ENCODE measurements at regions not wholly inside any gene's neighbourhood (a gene's known extent, or its start where the extent isn't known, plus 50 kb on each side); places are given as distances from the start of the nearest gene placed in this dataset.

DNA sequence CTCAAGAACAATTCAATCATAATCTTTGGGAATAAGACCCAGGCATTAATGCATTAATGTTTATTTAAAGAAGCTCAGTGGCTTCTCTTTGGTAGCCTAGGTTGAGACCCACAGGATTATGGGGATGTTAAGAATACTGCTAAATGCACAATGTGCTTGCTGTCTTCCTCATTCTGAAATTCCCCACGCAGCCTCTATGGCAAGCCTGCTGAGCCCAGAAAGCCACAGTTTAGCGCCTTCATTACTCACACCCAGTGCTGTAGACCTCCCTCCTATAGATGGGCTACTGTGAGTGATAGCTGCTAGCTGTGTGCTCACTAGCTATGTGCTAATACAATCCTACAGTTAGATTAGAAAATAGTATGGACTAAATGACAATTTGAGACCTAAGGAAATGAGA, 90.6 kb downstream of the TNFSF13B start:
- POLR2A ChIA-PET = no interaction called here
- H3K4me1 Mint-ChIP-seq = no peaks in the 10 kb centered on the region
- peaks cover 9% of the 10 kb centered on the region for H3K27me3 Mint-ChIP-seq
- H3K27ac Mint-ChIP-seq = no peak overlapping the region
- H3K4me3 Mint-ChIP-seq = no peak overlapping the region
- no peaks in the 10 kb centered on the region for H3K36me3 Mint-ChIP-seq
- H3K9me3 Mint-ChIP-seq = no peaks in the 10 kb centered on the region
- DNase-seq (no peak), ATAC-seq (ENCODE audit: low read depth) (no peak)

DNA sequence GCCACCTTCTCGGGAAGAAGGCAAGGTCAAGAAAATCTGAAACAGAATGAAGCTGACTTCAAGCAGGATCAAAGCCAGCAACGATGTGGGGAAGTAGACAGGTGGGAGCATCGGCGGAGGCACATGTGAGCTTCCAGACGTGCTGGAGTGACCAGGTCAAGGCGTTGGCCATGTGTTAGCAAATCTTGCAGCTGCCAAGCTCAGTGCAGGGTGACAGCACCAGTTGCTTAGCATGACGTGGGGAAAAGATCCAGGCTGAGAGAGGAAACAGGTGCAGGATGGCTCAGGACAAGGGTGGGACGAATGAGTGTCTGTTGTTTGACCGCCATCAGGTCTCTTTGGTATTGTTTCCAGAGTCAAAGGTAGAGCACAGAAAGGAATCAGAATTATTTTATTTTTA, 92.3 kb downstream of the TNFSF13B start:
- Mint-ChIP-seq H3K4me1 (no peaks in the 10 kb centered on the region), H3K27ac (no peak overlapping the region), H3K27me3 (peaks cover 9% of the 10 kb centered on the region), H3K4me3 (no peak overlapping the region), H3K9me3 (no peaks in the 10 kb centered on the region), H3K36me3 (no peaks in the 10 kb centered on the region)
- ATAC-seq (ENCODE audit: low read depth) (no peak), DNase-seq (no peak)
- POLR2A ChIA-PET = no interaction called here

DNA sequence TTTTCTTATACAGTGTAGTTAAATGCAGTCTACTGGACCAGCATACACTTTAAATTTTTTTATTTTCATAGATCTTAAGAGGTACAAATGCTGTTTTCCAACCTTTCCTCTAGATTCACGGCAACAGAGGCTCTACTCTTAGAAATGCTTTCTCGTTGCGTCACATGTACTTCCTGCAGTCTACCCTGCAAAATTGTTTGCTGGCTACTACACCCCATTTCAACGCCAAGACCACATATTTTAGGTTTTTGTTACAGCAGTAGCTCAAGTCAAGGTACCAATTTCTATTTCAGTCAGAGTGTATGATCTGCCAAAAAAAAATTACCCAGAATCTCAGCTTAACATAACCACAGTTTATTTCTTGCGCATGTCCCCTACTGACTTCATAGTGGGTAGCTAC, 94.1 kb downstream of the TNFSF13B start:
- H3K27me3 Mint-ChIP-seq = peaks cover 9% of the 10 kb centered on the region
- no peaks in the 10 kb centered on the region for H3K36me3 Mint-ChIP-seq
- no peak for DNase-seq
- no peak overlapping the region for H3K27ac Mint-ChIP-seq
- H3K4me3 Mint-ChIP-seq = no peak overlapping the region
- no peaks in the 10 kb centered on the region for H3K4me1 Mint-ChIP-seq
- ATAC-seq (ENCODE audit: low read depth) = no peak
- no peaks in the 10 kb centered on the region for H3K9me3 Mint-ChIP-seq
- POLR2A ChIA-PET = no interaction called here

DNA sequence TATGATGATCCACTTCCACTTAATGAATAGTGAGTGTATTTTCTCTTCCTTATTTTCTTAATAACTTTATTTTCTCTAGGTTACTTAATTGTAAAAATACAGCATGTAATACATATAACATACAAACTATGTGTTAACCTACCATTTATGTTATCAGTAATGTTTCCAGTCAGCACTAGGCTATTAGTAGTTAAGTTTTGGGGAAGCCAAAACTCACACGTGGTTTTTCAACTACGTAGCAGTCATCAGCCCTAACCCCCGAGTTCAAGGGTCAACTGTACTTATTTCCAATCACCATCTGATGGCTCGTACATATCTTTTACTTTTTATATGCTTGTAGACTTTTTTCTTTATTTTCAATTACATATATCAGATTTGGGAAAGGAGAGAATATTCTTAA, 95.7 kb downstream of the TNFSF13B start:
- POLR2A ChIA-PET = no interaction called here
- Mint-ChIP-seq H3K9me3 (no peaks in the 10 kb centered on the region), H3K4me1 (no peaks in the 10 kb centered on the region), H3K27me3 (peaks cover 9% of the 10 kb centered on the region), H3K4me3 (no peak overlapping the region), H3K36me3 (no peaks in the 10 kb centered on the region), H3K27ac (no peak overlapping the region)
- ATAC-seq (ENCODE audit: low read depth) = no peak
- no peak for DNase-seq

DNA sequence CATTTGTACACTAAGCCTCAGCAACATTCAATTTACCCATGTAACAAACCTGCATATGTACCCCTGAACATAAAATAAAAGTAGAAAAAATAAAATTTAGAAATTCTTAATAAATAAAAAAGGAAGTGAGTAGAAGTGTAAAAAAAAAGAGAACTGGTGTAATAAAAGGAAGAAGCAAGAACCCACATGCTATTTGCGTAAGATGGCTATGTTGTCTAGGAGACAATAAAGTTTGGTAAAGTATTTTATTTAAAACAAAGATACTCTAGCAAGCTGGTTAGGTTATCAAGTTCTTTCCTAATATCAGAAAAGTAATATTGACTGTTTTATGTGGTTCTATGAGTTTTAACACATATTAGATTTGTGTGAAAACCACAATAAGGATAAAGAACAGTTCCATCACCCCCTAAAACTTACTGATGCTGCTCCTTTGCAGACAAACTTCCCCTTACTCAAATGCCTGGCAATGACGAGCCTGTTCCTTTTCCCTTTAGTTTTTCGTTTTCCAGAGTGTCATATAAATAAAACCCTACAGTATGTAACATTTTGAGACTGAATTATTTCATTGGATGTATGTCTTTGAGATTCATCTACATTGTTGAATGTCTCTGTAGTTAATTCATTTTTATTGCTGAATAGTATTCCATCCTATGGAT, 98.9 kb downstream of the TNFSF13B start:
- Mint-ChIP-seq H3K27me3 (peaks cover 4% of the 10 kb centered on the region), H3K27ac (no peak overlapping the region), H3K36me3 (no peaks in the 10 kb centered on the region), H3K4me1 (no peaks in the 10 kb centered on the region), H3K9me3 (no peaks in the 10 kb centered on the region), H3K4me3 (no peak overlapping the region)
- POLR2A ChIA-PET = no interaction called here
- DNase-seq = no peak
- ATAC-seq (ENCODE audit: low read depth) = no peak

DNA sequence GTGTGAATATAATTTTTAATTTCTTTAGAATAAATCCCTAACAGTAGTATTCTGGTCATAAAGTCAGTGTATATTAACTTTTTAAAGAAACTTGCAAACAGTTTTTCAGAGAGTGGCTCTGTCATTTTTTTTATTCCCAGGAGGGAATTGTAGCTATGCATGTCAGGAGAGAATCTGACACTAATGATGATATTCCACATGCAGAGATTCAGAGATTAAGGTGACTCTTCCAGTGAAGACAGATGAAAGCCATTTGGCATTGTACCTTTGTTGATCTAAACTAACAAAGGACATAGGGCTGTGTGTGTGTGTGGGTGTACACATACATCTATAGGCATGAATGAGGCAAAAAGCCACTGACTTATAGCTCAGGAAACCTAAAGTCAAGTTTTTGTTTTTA, 99.9 kb downstream of the TNFSF13B start:
- Mint-ChIP-seq H3K4me1 (no peaks in the 10 kb centered on the region), H3K27me3 (peaks cover 2% of the 10 kb centered on the region), H3K9me3 (no peaks in the 10 kb centered on the region), H3K4me3 (no peak overlapping the region), H3K36me3 (no peaks in the 10 kb centered on the region), H3K27ac (no peak overlapping the region)
- POLR2A ChIA-PET = no interaction called here
- DNase-seq (no peak), ATAC-seq (ENCODE audit: low read depth) (no peak)

DNA sequence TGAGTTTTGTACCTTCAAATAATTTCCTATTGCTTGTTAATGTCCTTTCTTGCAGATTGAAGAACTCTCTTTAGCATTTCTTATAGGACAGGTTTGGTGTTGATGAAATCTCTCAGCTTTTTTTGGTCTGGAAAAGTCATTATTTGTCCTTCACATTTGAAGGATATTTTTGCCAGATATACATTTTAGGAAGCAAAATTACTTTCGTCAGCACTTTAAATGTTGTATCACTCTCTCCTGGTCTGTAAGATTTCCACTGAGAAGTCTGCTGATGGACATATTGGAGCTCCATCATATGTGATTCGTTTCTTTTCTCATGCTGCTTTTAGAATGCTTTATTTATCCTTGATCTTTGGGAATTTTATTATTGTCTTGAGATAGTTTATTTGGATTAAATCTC, 105.5 kb downstream of the TNFSF13B start:
- ATAC-seq (ENCODE audit: low read depth) (no peak), DNase-seq (no peak)
- Mint-ChIP-seq H3K9me3 (no peaks in the 10 kb centered on the region), H3K4me3 (no peak overlapping the region), H3K4me1 (no peaks in the 10 kb centered on the region), H3K27ac (no peak overlapping the region), H3K36me3 (no peaks in the 10 kb centered on the region), H3K27me3 (peaks cover 2% of the 10 kb centered on the region)
- POLR2A ChIA-PET = no interaction called here

DNA sequence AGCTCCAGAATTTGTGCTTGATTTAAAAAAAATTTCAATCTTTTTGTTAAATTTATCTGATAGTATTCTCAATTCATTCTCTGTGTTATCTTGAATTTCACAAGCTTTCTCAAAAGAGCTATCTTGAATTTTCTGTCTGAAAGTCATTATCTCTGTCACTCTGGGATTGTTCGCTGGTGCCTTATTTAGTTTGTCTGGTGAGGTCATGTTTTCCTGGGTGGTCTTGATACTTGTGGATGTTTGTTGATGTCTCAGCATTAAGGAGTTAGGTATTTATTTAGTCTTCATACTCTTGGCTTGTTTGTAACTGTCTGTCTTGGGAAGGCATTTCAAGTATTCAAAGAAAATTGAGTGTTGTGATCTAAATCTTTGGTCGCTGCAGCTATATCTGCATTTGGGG, 106.3 kb downstream of the TNFSF13B start:
- Mint-ChIP-seq H3K36me3 (no peaks in the 10 kb centered on the region), H3K4me3 (no peak overlapping the region), H3K27ac (no peak overlapping the region), H3K27me3 (peaks cover 2% of the 10 kb centered on the region), H3K9me3 (no peaks in the 10 kb centered on the region), H3K4me1 (no peaks in the 10 kb centered on the region)
- POLR2A ChIA-PET = no interaction called here
- no peak for DNase-seq
- ATAC-seq (ENCODE audit: low read depth) = no peak

DNA sequence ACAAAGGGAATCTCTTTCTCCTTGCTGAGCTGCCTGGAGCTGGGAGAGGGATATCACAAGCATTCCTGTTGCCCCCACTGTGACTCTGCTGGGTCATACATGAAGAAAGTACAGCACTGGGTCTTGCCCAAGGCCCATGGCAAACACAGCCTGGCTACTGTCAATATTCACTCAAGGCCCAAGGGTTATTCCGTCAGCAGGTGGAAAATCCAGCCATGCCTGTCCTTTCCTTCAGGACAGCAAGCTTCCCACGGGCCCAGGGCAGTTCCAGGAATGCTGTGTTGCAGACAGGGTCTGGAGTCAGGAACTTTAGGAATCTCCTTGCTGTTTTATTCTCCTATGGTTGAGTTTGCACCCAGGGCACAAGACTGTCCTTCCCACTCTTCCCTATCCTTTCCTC, 106.8 kb downstream of the TNFSF13B start:
- ATAC-seq (ENCODE audit: low read depth) = no peak
- POLR2A ChIA-PET = no interaction called here
- no peaks in the 10 kb centered on the region for H3K36me3 Mint-ChIP-seq
- no peak overlapping the region for H3K4me3 Mint-ChIP-seq
- no peaks in the 10 kb centered on the region for H3K9me3 Mint-ChIP-seq
- H3K27ac Mint-ChIP-seq = no peak overlapping the region
- H3K4me1 Mint-ChIP-seq = no peaks in the 10 kb centered on the region
- no peak for DNase-seq
- H3K27me3 Mint-ChIP-seq = peaks cover 2% of the 10 kb centered on the region

DNA sequence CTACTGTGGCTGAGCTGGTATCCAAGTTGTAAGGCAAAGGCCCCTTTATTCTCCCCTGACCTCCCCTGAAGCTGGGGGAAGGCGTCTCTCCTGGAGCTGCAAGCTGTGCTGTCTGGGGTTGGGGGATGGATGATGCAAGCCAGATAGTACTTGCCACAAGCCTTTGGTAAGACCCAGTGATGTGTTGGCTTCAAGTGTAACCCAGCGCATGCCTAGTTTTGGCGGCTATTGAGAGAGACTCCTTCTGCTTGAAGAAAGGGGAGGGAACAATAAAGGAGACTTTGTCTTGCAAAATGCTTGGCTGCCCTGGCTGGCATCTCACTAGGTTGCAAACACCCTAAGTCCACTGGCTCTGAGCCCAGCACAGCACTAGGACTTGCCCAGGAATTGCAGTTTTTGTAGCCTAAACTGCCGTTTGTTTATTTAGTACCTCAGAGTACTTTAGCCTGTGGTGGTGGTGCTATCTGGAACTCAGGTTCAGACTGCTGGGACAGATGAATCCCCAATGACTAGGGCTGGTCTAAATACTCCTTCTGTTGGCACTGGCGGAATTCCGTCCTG, 108.2 kb downstream of the TNFSF13B start:
- DNase-seq (no peak), ATAC-seq (ENCODE audit: low read depth) (no peak)
- Mint-ChIP-seq H3K27ac (no peak overlapping the region), H3K27me3 (peaks cover 2% of the 10 kb centered on the region), H3K4me1 (no peaks in the 10 kb centered on the region), H3K4me3 (no peak overlapping the region), H3K9me3 (no peaks in the 10 kb centered on the region), H3K36me3 (no peaks in the 10 kb centered on the region)
- POLR2A ChIA-PET = no interaction called here

DNA sequence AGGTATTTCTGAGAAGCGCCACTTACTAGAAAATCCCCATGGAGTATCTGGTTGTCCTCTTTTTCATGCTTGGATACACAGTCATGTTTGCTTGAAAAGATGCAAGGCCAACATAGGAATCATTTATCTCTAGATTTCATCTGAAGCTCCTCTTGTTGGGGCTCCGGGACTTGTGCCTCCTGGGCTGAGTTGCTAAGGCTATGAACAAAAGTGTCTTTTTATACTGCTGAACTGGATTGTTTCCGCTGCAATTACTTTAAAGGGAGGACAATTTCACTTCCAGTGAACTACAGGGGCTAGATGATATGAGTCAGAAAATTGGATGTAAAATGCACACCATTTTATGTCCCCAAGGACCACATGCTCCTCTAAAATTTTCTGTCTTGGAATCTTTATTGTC, 114.1 kb downstream of the TNFSF13B start:
- POLR2A ChIA-PET = no interaction called here
- no peak overlapping the region for H3K27ac Mint-ChIP-seq

DNA sequence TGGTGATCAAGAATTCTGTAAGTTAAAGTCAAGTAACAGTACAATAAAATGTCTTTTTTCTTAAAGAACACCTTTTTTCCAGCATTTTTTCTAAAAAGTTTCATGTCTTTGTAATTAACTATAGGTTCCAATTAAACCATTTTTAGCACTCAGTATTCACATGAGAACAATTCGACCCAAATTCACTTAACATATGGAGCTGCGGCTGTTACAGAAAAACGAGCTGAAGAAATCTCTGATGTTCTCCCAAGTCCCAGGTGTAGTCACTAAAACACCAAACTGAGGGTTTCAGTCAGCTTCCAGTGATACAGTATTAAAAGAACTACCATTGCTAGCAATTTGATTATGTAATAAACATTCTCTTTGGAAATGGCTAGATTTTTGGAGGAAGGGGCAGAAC, 117.6 kb downstream of the TNFSF13B start:
- Mint-ChIP-seq H3K9me3 (no peaks in the 10 kb centered on the region), H3K4me3 (no peak overlapping the region), H3K27me3 (no peaks in the 10 kb centered on the region), H3K27ac (no peak overlapping the region), H3K4me1 (no peaks in the 10 kb centered on the region), H3K36me3 (no peaks in the 10 kb centered on the region)
- ATAC-seq (ENCODE audit: low read depth) (no peak), DNase-seq (no peak)
- POLR2A ChIA-PET = no interaction called here

More for the DNA sequence above, 114.1 kb downstream of the TNFSF13B start:
- no peak overlapping the region for H3K4me3 Mint-ChIP-seq
- H3K9me3 Mint-ChIP-seq = no peaks in the 10 kb centered on the region
- H3K36me3 Mint-ChIP-seq = no peaks in the 10 kb centered on the region
- no peaks in the 10 kb centered on the region for H3K4me1 Mint-ChIP-seq
- no peak for ATAC-seq (ENCODE audit: low read depth)
- no peak for DNase-seq
- H3K27me3 Mint-ChIP-seq = no peaks in the 10 kb centered on the region

DNA sequence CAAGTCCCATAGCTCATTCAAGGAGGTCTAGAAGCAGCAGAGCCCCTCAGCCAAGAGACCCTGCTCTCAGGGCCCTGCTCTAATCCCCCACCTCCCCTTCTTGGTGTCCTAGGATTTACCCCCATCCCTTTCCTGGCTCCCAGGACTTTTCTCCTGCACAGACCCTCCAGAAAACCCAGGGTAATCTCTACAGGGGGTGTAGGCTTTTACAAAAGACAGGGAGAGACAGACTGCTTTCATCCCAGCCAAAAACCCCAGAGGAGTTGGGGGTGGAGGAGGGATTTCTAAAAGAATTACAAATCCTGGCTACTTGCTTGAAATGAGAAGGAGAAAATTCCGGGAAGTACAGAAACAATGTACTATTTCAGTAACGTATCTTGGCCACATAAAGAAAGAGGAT, 133.3 kb downstream of the TNFSF13B start:
- Mint-ChIP-seq H3K9me3 (peaks cover 2% of the 10 kb centered on the region), H3K27ac (no peak overlapping the region)

DNA sequence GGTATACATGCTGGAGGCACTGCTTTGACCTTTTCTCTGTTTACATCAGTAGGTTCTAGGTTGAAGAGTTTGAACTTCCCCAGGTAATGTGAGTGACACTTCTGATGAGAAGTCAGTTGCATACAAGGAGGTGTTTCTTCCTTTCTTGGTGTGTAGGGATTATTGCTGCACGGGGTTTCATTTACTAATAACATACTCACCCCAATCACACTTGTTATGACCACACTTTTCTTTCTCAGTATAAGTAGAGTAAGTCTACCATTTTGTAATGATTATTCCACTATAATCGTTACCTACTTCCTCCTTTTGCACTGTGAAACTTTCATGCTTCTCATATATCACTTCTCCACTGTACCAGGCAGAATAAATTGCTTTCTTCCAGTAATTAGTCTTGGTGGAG, 138.0 kb downstream of the TNFSF13B start:
- Mint-ChIP-seq H3K27ac (no peak overlapping the region), H3K4me3 (no peak overlapping the region), H3K4me1 (peaks cover 4% of the 10 kb centered on the region), H3K36me3 (no peaks in the 10 kb centered on the region), H3K27me3 (no peaks in the 10 kb centered on the region), H3K9me3 (peaks cover 2% of the 10 kb centered on the region)
- DNase-seq = no peak
- POLR2A ChIA-PET = no interaction called here
- ATAC-seq (ENCODE audit: low read depth) = no peak

More for the DNA sequence above, 133.3 kb downstream of the TNFSF13B start:
- Mint-ChIP-seq H3K4me1 (no peaks in the 10 kb centered on the region), H3K4me3 (no peak overlapping the region), H3K36me3 (no peaks in the 10 kb centered on the region), H3K27me3 (no peaks in the 10 kb centered on the region)
- DNase-seq (no peak), ATAC-seq (ENCODE audit: low read depth) (no peak)
- POLR2A ChIA-PET = no interaction called here

DNA sequence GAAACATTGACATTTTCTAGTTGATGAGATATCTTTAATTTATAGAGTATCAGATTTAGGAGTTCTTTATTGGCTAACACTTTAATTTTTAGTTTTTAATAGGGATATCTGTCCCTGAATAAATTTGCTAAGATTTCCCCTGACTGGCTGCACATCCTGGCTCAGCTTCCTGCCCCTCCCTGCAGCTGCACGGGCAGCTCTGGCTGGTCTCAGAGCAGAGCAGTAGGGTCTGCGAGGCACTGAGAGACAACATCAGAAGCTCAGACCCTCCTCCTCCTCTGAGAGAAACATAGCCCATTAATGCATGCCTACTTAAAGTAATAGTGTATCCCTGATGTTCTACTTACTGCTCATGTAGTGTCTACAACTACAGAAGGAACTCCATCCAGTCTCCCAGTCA, 139.2 kb downstream of the TNFSF13B start:
- Mint-ChIP-seq H3K4me3 (no peak overlapping the region), H3K9me3 (peaks cover 6% of the 10 kb centered on the region), H3K36me3 (no peaks in the 10 kb centered on the region), H3K4me1 (peaks cover 4% of the 10 kb centered on the region), H3K27me3 (no peaks in the 10 kb centered on the region), H3K27ac (no peak overlapping the region)
- no peak for DNase-seq
- ATAC-seq (ENCODE audit: low read depth) = no peak
- POLR2A ChIA-PET = no interaction called here
